HL-60 (cell line): ENCODE measurements at regions not wholly inside any gene's neighbourhood (a gene's known extent, or its start where the extent isn't known, plus 50 kb on each side); places are given as distances from the start of the nearest gene placed in this dataset.

ENCODE experiments used
- DNase-seq, 2 experiments: peaks; one replicate each; pipeline ENCODE4 v3.0.0-alpha.2; 2010 to 2020; ENCODE audit warnings: low read depth in 1 of 2, low spot score in 1 of 2
- H3K27ac ChIP-seq: fragments of 250-450 bp; sonication (Bioruptor Pico); replicated peaks from 2 replicates; pipeline ENCODE4 v1.5.1; 2020; ENCODE audit warnings: mild to moderate bottlenecking, moderate library complexity
- H3K27me3 ChIP-seq: fragments of 250-450 bp; sonication (Bioruptor Pico); 2 replicates; pipeline ENCODE4 v1.5.1; 2021; ENCODE audit warnings: mild to moderate bottlenecking, moderate library complexity; ENCODE audit not compliant: insufficient read depth, poor library complexity, severe bottlenecking
- H3K4me3 ChIP-seq: replicated peaks from 2 replicates; pipeline ENCODE4 v1.5.1; 2011; ENCODE audit warnings: mild to moderate bottlenecking, control low read depth, low read length; ENCODE audit not compliant: insufficient read depth
- GABPA ChIP-seq: IDR thresholded peaks from 2 replicates; pipeline ENCODE4 v1.6.1; 2012; ENCODE audit warnings: low read depth
- POLR2AphosphoS5 ChIP-seq: IDR thresholded peaks from 2 replicates; pipeline ENCODE4 v1.6.1; 2012; ENCODE audit warnings: low read depth
- SPI1 ChIP-seq: IDR thresholded peaks from 2 replicates; pipeline ENCODE4 v1.6.1; 2012; ENCODE audit warnings: low read depth, mild to moderate bottlenecking, borderline replicate concordance
- TF ChIP-seq, protein P1 (sequence below): IDR thresholded peaks from 2 replicates; pipeline ENCODE4 v1.6.1; 2012; ENCODE audit warnings: low read depth; ENCODE audit not compliant: insufficient replicate concordance
- TF ChIP-seq, protein P2 (sequence below): IDR thresholded peaks from one replicate; pipeline ENCODE4 v1.5.1; 2011; ENCODE audit warnings: low read length, control low read depth, inconsistent platforms; ENCODE audit not compliant: insufficient read depth

GRCh38 chr6:153852034-153852433 is 187.0 kb upstream of the OPRM1 start:
- DNase-seq = no peak
- TF ChIP-seq, protein P1, sequence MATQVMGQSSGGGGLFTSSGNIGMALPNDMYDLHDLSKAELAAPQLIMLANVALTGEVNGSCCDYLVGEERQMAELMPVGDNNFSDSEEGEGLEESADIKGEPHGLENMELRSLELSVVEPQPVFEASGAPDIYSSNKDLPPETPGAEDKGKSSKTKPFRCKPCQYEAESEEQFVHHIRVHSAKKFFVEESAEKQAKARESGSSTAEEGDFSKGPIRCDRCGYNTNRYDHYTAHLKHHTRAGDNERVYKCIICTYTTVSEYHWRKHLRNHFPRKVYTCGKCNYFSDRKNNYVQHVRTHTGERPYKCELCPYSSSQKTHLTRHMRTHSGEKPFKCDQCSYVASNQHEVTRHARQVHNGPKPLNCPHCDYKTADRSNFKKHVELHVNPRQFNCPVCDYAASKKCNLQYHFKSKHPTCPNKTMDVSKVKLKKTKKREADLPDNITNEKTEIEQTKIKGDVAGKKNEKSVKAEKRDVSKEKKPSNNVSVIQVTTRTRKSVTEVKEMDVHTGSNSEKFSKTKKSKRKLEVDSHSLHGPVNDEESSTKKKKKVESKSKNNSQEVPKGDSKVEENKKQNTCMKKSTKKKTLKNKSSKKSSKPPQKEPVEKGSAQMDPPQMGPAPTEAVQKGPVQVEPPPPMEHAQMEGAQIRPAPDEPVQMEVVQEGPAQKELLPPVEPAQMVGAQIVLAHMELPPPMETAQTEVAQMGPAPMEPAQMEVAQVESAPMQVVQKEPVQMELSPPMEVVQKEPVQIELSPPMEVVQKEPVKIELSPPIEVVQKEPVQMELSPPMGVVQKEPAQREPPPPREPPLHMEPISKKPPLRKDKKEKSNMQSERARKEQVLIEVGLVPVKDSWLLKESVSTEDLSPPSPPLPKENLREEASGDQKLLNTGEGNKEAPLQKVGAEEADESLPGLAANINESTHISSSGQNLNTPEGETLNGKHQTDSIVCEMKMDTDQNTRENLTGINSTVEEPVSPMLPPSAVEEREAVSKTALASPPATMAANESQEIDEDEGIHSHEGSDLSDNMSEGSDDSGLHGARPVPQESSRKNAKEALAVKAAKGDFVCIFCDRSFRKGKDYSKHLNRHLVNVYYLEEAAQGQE = no peak
- TF ChIP-seq, protein P2, sequence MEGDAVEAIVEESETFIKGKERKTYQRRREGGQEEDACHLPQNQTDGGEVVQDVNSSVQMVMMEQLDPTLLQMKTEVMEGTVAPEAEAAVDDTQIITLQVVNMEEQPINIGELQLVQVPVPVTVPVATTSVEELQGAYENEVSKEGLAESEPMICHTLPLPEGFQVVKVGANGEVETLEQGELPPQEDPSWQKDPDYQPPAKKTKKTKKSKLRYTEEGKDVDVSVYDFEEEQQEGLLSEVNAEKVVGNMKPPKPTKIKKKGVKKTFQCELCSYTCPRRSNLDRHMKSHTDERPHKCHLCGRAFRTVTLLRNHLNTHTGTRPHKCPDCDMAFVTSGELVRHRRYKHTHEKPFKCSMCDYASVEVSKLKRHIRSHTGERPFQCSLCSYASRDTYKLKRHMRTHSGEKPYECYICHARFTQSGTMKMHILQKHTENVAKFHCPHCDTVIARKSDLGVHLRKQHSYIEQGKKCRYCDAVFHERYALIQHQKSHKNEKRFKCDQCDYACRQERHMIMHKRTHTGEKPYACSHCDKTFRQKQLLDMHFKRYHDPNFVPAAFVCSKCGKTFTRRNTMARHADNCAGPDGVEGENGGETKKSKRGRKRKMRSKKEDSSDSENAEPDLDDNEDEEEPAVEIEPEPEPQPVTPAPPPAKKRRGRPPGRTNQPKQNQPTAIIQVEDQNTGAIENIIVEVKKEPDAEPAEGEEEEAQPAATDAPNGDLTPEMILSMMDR = no peak
- TF ChIP-seq SPI1 (no peak), GABPA (no peak)
- H3K27me3 ChIP-seq = no peaks in the 10 kb centered on the region
- H3K4me3 ChIP-seq = no peak overlapping the region
- H3K27ac ChIP-seq = no peak overlapping the region

- TF ChIP-seq POLR2AphosphoS5 (no peak), GABPA (no peak), SPI1 (no peak)
- TF ChIP-seq, protein P2 = no peak
- TF ChIP-seq, protein P1 = no peak
- no peak overlapping the region for H3K27ac ChIP-seq
- no peaks in the 10 kb centered on the region for H3K27me3 ChIP-seq
- H3K4me3 ChIP-seq = no peak overlapping the region
- DNase-seq = no peak
Measured at GRCh38 chr6:153849072-153849779, 189.8 kb upstream of the OPRM1 start.

GRCh38 chr6:153843420-153843819 is 195.6 kb upstream of the OPRM1 start:
- DNase-seq = no peak

More at GRCh38 chr6:153843420-153843819, 195.6 kb upstream of the OPRM1 start:
- Histone ChIP-seq H3K4me3 (no peak overlapping the region), H3K27me3 (no peaks in the 10 kb centered on the region), H3K27ac (no peak overlapping the region)
- TF ChIP-seq POLR2AphosphoS5 (no peak), GABPA (no peak)
- TF ChIP-seq, protein P1 = no peak
